Inferior parietal cortex (tissue), 1 donor: ENCODE measurements at regions not wholly inside any gene's neighbourhood (a gene's known extent, or its start where the extent isn't known, plus 50 kb on each side); places are given as distances from the start of the nearest gene placed in this dataset.
"Not testable (repeated sequence)": the region's sequence is repeated elsewhere in the genome, so short reads cannot be mapped to it uniquely, and the experiment has no call there.

Experiments used
- DNase-seq: peaks from one replicate; pipeline ENCODE4 v3.0.0-alpha.2; 2016; ENCODE audit errors: extremely low spot score

- DNase-seq: no peak
These were observed 188.4 kb downstream of the PAH start for GRCh38 chr12:102728506-102729242.

- no peak for DNase-seq
These were observed 190.4 kb downstream of the PAH start for GRCh38 chr12:102726686-102727085.

GRCh38 chr12:102722147-102722546, 194.9 kb downstream of the PAH start:
- DNase-seq: no peak

GRCh38 chr12:102708108-102708507, 208.9 kb downstream of the PAH start:
- DNase-seq: no peak

GRCh38 chr12:102702447-102703114, 214.5 kb downstream of the PAH start:
- peak; percentile 37 for DNase-seq

GRCh38 chr12:102696045-102696444, 215.7 kb upstream of the IGF1 start:
- DNase-seq: no peak

- DNase-seq: no peak
These were observed 214.5 kb upstream of the IGF1 start for GRCh38 chr12:102694903-102695302.

GRCh38 chr12:102691773-102692555, 211.6 kb upstream of the IGF1 start:
- DNase-seq: no peak

GRCh38 chr12:102690253-102690652, 209.9 kb upstream of the IGF1 start:
- no peak for DNase-seq

GRCh38 chr12:102689701-102690100, 209.3 kb upstream of the IGF1 start:
- DNase-seq: no peak

- DNase-seq: no peak
These were observed 207.2 kb upstream of the IGF1 start for GRCh38 chr12:102687523-102687922.

- no peak for DNase-seq
These were observed 205.5 kb upstream of the IGF1 start for GRCh38 chr12:102685841-102686240.

GRCh38 chr12:102685172-102685571, 204.8 kb upstream of the IGF1 start:
- no peak for DNase-seq

GRCh38 chr12:102682366-102683289, 202.3 kb upstream of the IGF1 start:
- DNase-seq: no peak

- no peak for DNase-seq
These were observed 201.4 kb upstream of the IGF1 start for GRCh38 chr12:102681747-102682146.

- DNase-seq: no peak
These were observed 200.9 kb upstream of the IGF1 start for GRCh38 chr12:102681309-102681708.

- DNase-seq: no peak
These were observed 199.9 kb upstream of the IGF1 start for GRCh38 chr12:102680304-102680703.

- no peak for DNase-seq
These were observed 196.4 kb upstream of the IGF1 start for GRCh38 chr12:102676812-102677211.

GRCh38 chr12:102675672-102676071, 195.3 kb upstream of the IGF1 start:
- DNase-seq: no peak

- no peak for DNase-seq
These were observed 193.2 kb upstream of the IGF1 start for GRCh38 chr12:102673606-102674005.

- not testable (repeated sequence) for DNase-seq
These were observed 191.8 kb upstream of the IGF1 start for GRCh38 chr12:102672212-102672611.

- no peak for DNase-seq
These were observed 188.7 kb upstream of the IGF1 start for GRCh38 chr12:102669056-102669455.
